Cardiac muscle cell (in vitro differentiated cells and primary cell): ENCODE measurements at regions not wholly inside any gene's neighbourhood (a gene's known extent, or its start where the extent isn't known, plus 50 kb on each side); places are given as distances from the start of the nearest gene placed in this dataset.
A peak's percentile ranks its signal among the peaks of the same experiment; 100 is the strongest.

Source experiments
- DNase-seq, 2 donors: peaks; one replicate each; pipeline versions ENCODE4 v3.0.0 to v3.0.0-alpha.2; 2010 to 2017; ENCODE audit warnings: low read depth in 1 of 2, low spot score in 1 of 2
- H3K27ac ChIP-seq: fragments of 200-600 bp; sonication (generic); 2 replicates; pipeline ENCODE4 v1.5.1; 2016
- H3K27me3 ChIP-seq: fragments of 200-600 bp; sonication (generic); 2 replicates; pipeline ENCODE4 v1.6.0; 2016; ENCODE audit warnings: control low read depth
- H3K36me3 ChIP-seq: fragments of 200-600 bp; sonication (generic); 2 replicates; pipeline ENCODE4 v1.5.1; 2016; ENCODE audit warnings: control low read depth
- H3K4me1 ChIP-seq: fragments of 200-600 bp; sonication (generic); 2 replicates; pipeline ENCODE4 v1.8.1; 2017; ENCODE audit warnings: low read depth, mild to moderate bottlenecking, mixed run types
- H3K4me3 ChIP-seq: fragments of 200-600 bp; sonication (generic); 2 replicates; pipeline ENCODE4 v1.5.1; 2016; ENCODE audit warnings: mild to moderate bottlenecking
- H3K9me3 ChIP-seq: fragments of 200-600 bp; sonication (generic); 2 replicates; pipeline ENCODE4 v1.5.1; 2017; ENCODE audit warnings: low read depth, mild to moderate bottlenecking, control low read depth
- CTCF ChIP-seq: IDR thresholded peaks from 2 replicates; pipeline ENCODE4 v1.5.1; 2012; ENCODE audit warnings: low read depth, mild to moderate bottlenecking, low read length

GRCh38 chr1:198936371-198937083 is 297.7 kb downstream of the PTPRC start:
- H3K4me1 ChIP-seq, result peaks cover 12% of the 10 kb centered on the region
- TF ChIP-seq CTCF, result no peak
- no peaks in the 10 kb centered on the region for H3K9me3 ChIP-seq
- H3K27me3 ChIP-seq, result no peaks in the 10 kb centered on the region
- DNase-seq, result peak in 1 of 2 donors; percentile 61
- peak overlapping the region; percentile 23 for H3K4me3 ChIP-seq
- H3K36me3 ChIP-seq, result no peaks in the 10 kb centered on the region
- peak overlapping the region; percentile 11 for H3K27ac ChIP-seq

GRCh38 chr1:198937231-198938031 is 298.6 kb downstream of the PTPRC start:
- H3K27ac ChIP-seq, result no peak overlapping the region
- peak; percentile 51 to 94 for DNase-seq
- no peaks in the 10 kb centered on the region for H3K27me3 ChIP-seq
- no peaks in the 10 kb centered on the region for H3K36me3 ChIP-seq
- H3K4me1 ChIP-seq, result peaks cover 12% of the 10 kb centered on the region
- H3K4me3 ChIP-seq, result peak overlapping the region; percentile 23
- no peak for TF ChIP-seq CTCF
- no peaks in the 10 kb centered on the region for H3K9me3 ChIP-seq

DNA sequence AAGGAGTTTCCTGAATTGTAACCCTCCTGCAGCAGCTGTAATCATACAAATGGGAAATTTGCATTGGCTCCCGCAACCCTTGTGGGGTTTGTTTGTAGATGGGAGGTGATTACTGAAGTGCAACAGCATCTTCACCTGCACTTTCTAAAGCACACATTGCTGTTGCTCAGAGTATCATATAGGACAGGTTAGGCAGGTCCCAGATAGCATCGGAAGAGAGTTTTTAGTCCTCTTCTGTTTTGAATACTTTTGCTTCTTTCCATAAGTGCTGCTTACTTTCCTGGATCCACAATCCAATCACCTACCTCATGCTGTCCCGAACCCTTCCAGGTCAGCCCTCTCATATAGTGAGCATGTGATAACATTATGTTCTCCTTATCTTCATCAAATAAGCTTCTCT is 300.4 kb downstream of the PTPRC start:
- Histone ChIP-seq H3K27ac (no peak overlapping the region), H3K9me3 (no peaks in the 10 kb centered on the region), H3K4me3 (no peak overlapping the region), H3K27me3 (no peaks in the 10 kb centered on the region), H3K36me3 (no peaks in the 10 kb centered on the region), H3K4me1 (peaks cover 12% of the 10 kb centered on the region)
- DNase-seq, result no peak
- no peak for TF ChIP-seq CTCF

- no peak for TF ChIP-seq CTCF
- Histone ChIP-seq H3K36me3 (no peaks in the 10 kb centered on the region), H3K9me3 (no peaks in the 10 kb centered on the region)
These were observed 301.1 kb downstream of the PTPRC start for GRCh38 chr1:198939956-198940355.

DNA sequence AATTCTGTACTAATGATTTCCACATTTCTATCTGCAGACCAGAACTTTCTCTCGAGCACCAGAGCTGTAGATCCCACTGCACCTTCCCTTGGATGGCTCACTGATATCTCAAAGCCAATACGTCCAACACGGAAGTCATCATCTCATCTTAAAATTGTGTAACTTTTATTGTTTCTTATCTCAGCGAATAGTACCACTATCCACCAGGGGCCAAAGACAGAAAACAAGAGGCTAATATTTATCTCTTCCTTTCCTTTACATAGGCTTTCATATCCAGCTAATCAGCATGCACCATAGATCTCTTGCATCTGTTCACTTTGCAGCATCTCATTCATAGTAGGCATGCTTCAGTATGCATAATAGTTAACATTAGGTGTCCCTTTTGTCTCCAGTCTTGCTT is 303.6 kb downstream of the PTPRC start:
- DNase-seq, result no peak
- Histone ChIP-seq H3K36me3 (no peaks in the 10 kb centered on the region), H3K4me3 (no peak overlapping the region), H3K27me3 (no peaks in the 10 kb centered on the region), H3K4me1 (no peaks in the 10 kb centered on the region), H3K27ac (no peak overlapping the region), H3K9me3 (no peaks in the 10 kb centered on the region)
- TF ChIP-seq CTCF, result no peak

More at GRCh38 chr1:198939956-198940355, 301.1 kb downstream of the PTPRC start:
- H3K27ac ChIP-seq, result no peak overlapping the region
- DNase-seq, result no peak
- H3K4me1 ChIP-seq, result peaks cover 12% of the 10 kb centered on the region
- no peaks in the 10 kb centered on the region for H3K27me3 ChIP-seq
- H3K4me3 ChIP-seq, result no peak overlapping the region
